Keratinocyte (primary cell): ENCODE measurements at regions not wholly inside any gene's neighbourhood (a gene's known extent, or its start where the extent isn't known, plus 50 kb on each side); places are given as distances from the start of the nearest gene placed in this dataset.

ENCODE experiments used
- DNase-seq: peaks from one replicate; pipeline ENCODE4 v3.0.0-alpha.2; 2011; ENCODE audit warnings: low read depth, missing footprints, low spot score
- FAIRE-seq: peaks from 2 replicates; lab custom pipeline; 2011; peaks lifted over from hg19 to GRCh38; lab: Jason Lieb, UNC
- H2AFZ ChIP-seq: 2 replicates; pipeline ENCODE4 v1.6.0; 2012; ENCODE audit warnings: low read length, control low read depth, inconsistent platforms; ENCODE audit not compliant: control insufficient read depth
- H3K27ac ChIP-seq: 2 replicates; pipeline ENCODE4 v1.5.1; 2011; ENCODE audit warnings: low read length; ENCODE audit not compliant: control insufficient read depth, insufficient read depth
- H3K27me3 ChIP-seq: 3 replicates; pipeline ENCODE4 v1.6.0; 2011; ENCODE audit warnings: low read length; ENCODE audit not compliant: control insufficient read depth, insufficient read depth; ENCODE audit errors: extremely low read depth
- H3K36me3 ChIP-seq, 2 experiments: 2 replicates in 1 of 2; 3 replicates in 1 of 2; pipeline ENCODE4 v1.5.1; 2011; ENCODE audit warnings: low read length in 2 of 2, mild to moderate bottlenecking in 1 of 2; ENCODE audit not compliant: control insufficient read depth in 2 of 2, insufficient read depth in 2 of 2; ENCODE audit errors: extremely low read depth in 1 of 2
- H3K4me1 ChIP-seq: 3 replicates; pipeline ENCODE4 v1.5.1; 2011; ENCODE audit warnings: low read length; ENCODE audit not compliant: control insufficient read depth, insufficient read depth; ENCODE audit errors: extremely low read depth
- H3K4me2 ChIP-seq: 3 replicates; pipeline ENCODE4 v1.6.0; 2011; ENCODE audit warnings: low read depth, low read length; ENCODE audit not compliant: control insufficient read depth, insufficient read depth; ENCODE audit errors: extremely low read depth
- H3K4me3 ChIP-seq, 3 experiments: fragments of 200-600 bp in 1 of 3; sonication (generic) in 1 of 3; 2 replicates in 2 of 3; 3 replicates in 1 of 3; pipeline ENCODE4 v1.5.1; 2011 to 2016; ENCODE audit warnings: low read length in 3 of 3, mild to moderate bottlenecking in 3 of 3, control low read depth in 2 of 3, inconsistent platforms in 1 of 3, low read depth in 1 of 3, mixed read lengths in 1 of 3, mixed run types in 1 of 3, moderate library complexity in 1 of 3; ENCODE audit not compliant: control insufficient read depth in 2 of 3, insufficient read depth in 2 of 3; ENCODE audit errors: extremely low read depth in 1 of 3
- H3K79me2 ChIP-seq: 2 replicates; pipeline ENCODE4 v1.6.0; 2012; ENCODE audit warnings: low read length; ENCODE audit not compliant: control insufficient read depth, insufficient read depth
- H3K9ac ChIP-seq: 3 replicates; pipeline ENCODE4 v1.6.0; 2011; ENCODE audit warnings: low read length; ENCODE audit not compliant: control insufficient read depth, insufficient read depth; ENCODE audit errors: extremely low read depth
- H3K9me1 ChIP-seq: 3 replicates; pipeline ENCODE4 v1.6.0; 2011; ENCODE audit warnings: low read length; ENCODE audit not compliant: control insufficient read depth, insufficient read depth; ENCODE audit errors: extremely low read depth
- H3K9me3 ChIP-seq: 2 replicates; pipeline ENCODE4 v1.5.1; 2012; ENCODE audit warnings: low read depth, low read length; ENCODE audit not compliant: control insufficient read depth
- H4K20me1 ChIP-seq: 3 replicates; pipeline ENCODE4 v1.6.0; 2011; ENCODE audit warnings: low read length; ENCODE audit not compliant: control insufficient read depth, insufficient read depth; ENCODE audit errors: extremely low read depth
- CTCF ChIP-seq, 3 experiments: IDR thresholded peaks in 1 of 3; conservative IDR thresholded peaks in 1 of 3; optimal IDR thresholded peaks in 1 of 3; 2 replicates in 2 of 3; 3 replicates in 1 of 3; pipeline versions ENCODE3 to v1.5.1; 2011; ENCODE audit warnings: low read length in 3 of 3, mild to moderate bottlenecking in 3 of 3, moderate library complexity in 2 of 3, control low read depth in 1 of 3, inconsistent platforms in 1 of 3; ENCODE audit not compliant: insufficient read depth in 2 of 3; ENCODE audit errors: extremely low read depth in 1 of 3
- EZH2 ChIP-seq: IDR thresholded peaks from one replicate; pipeline ENCODE4 v1.6.1; 2012; ENCODE audit warnings: inconsistent platforms, mild to moderate bottlenecking, low read length, moderate library complexity
- dilution Hi-C: fragments of 300-500 bp; cut with MboI; formaldehyde crosslinking; loops from one replicate; pipeline ENCODE4 v1.7.0; 2020; ENCODE audit warnings: low sequenced_read_pairs; ENCODE audit not compliant: extremely low pct_ligation_motif_present

- Histone ChIP-seq H3K79me2 (no peaks in the 10 kb centered on the region), H3K9ac (no peak overlapping the region), H3K36me3 (no peaks in the 10 kb centered on the region), H2AFZ (no peak overlapping the region), H3K4me1 (no peaks in the 10 kb centered on the region), H3K9me1 (no peaks in the 10 kb centered on the region), H4K20me1 (no peaks in the 10 kb centered on the region), H3K27ac (no peak overlapping the region), H3K4me2 (no peak overlapping the region), H3K27me3 (no peaks in the 10 kb centered on the region), H3K4me3 (no peak overlapping the region), H3K9me3 (no peaks in the 10 kb centered on the region)
- no peak for DNase-seq
- dilution Hi-C loops: no loop called here
- TF ChIP-seq CTCF (optimal IDR thresholded peaks at IDR 0.05 in 1 of 3, IDR thresholded peaks at IDR 0.05 in 1 of 3, conservative IDR thresholded peaks at IDR 0.05 in 1 of 3; ENCODE audit: extremely low read depth in 1 of 3, insufficient read depth in 2 of 3, low read length in 3 of 3) (no peak), EZH2 (no peak)
- FAIRE-seq: no peak
Observed at GRCh38 chr9:73531658-73532057, 380.0 kb downstream of the ANXA1 start.

GRCh38 chr9:73532985-73533384 lies 381.3 kb downstream of the ANXA1 start:
- Histone ChIP-seq H2AFZ (no peak overlapping the region), H3K9me1 (no peaks in the 10 kb centered on the region), H4K20me1 (no peaks in the 10 kb centered on the region), H3K79me2 (no peaks in the 10 kb centered on the region), H3K27me3 (no peaks in the 10 kb centered on the region), H3K4me1 (no peaks in the 10 kb centered on the region), H3K9me3 (no peaks in the 10 kb centered on the region), H3K27ac (no peak overlapping the region), H3K36me3 (no peaks in the 10 kb centered on the region), H3K4me2 (no peak overlapping the region), H3K4me3 (no peak overlapping the region), H3K9ac (no peak overlapping the region)
- no peak for FAIRE-seq
- no peak for TF ChIP-seq EZH2
- no peak for TF ChIP-seq CTCF (optimal IDR thresholded peaks at IDR 0.05 in 1 of 3, IDR thresholded peaks at IDR 0.05 in 1 of 3, conservative IDR thresholded peaks at IDR 0.05 in 1 of 3; ENCODE audit: extremely low read depth in 1 of 3, insufficient read depth in 2 of 3, low read length in 3 of 3)
- dilution Hi-C loops: no loop called here
- DNase-seq: no peak
